Activated naive CD4-positive, alpha-beta T cell treated with anti-CD3 and anti-CD28 coated beads, Interleukin-2, amount 10 ng/mL, durations not matched to agents 7 days and 5 days (primary cell): ENCODE measurements at regions not wholly inside any gene's neighbourhood (a gene's known extent, or its start where the extent isn't known, plus 50 kb on each side); places are given as distances from the start of the nearest gene placed in this dataset.

Experiments used
- CTCF ChIA-PET: fragments of 350-600 bp; sonication (Branson Sonifier 250); formaldehyde crosslinking; loops from one replicate; lab custom pipeline; 2021; ENCODE audit warnings: antibody characterized with exemption; lab: Charles Lee
- DNase-seq: peaks from one replicate; pipeline ENCODE4 v3.0.0-alpha.2; 2020
- H3K27ac Mint-ChIP-seq: one replicate; pipeline ENCODE4 v1.8.0; 2021; ENCODE audit warnings: mild to moderate bottlenecking, moderate library complexity, mixed read lengths
- H3K27me3 Mint-ChIP-seq: one replicate; pipeline ENCODE4 v1.8.0; 2021; ENCODE audit warnings: mild to moderate bottlenecking, mixed read lengths
- H3K36me3 Mint-ChIP-seq: one replicate; pipeline ENCODE4 v1.8.0; 2021; ENCODE audit warnings: mixed read lengths
- H3K4me1 Mint-ChIP-seq: one replicate; pipeline ENCODE4 v1.8.0; 2021; ENCODE audit warnings: mixed read lengths
- H3K4me3 Mint-ChIP-seq: one replicate; pipeline ENCODE4 v1.8.0; 2021; ENCODE audit warnings: mild to moderate bottlenecking, moderate library complexity, mixed read lengths
- H3K9me3 Mint-ChIP-seq: one replicate; pipeline ENCODE4 v1.8.0; 2021; ENCODE audit warnings: mixed read lengths

- CTCF ChIA-PET, result interaction anchor here (0.6 to 1.6 kb wide), 2 partner anchors 27 to 51 kb away, joined by 3 read pairs; no protein-coding TSS in a partner anchor
- H3K4me1 Mint-ChIP-seq, result no peaks in the 10 kb centered on the region
These were observed 62.9 kb upstream of the IGFBP2 start for GRCh38 chr2:216570357-216570756.

GRCh38 chr2:216571178-216571908, 61.9 kb upstream of the IGFBP2 start:
- Mint-ChIP-seq H3K27ac (no peak overlapping the region), H3K4me3 (no peak overlapping the region), H3K9me3 (peaks cover 4% of the 10 kb centered on the region), H3K36me3 (no peaks in the 10 kb centered on the region), H3K27me3 (peaks cover 22% of the 10 kb centered on the region), H3K4me1 (no peaks in the 10 kb centered on the region)
- CTCF ChIA-PET, result no interaction called here
- DNase-seq, result no peak

More at GRCh38 chr2:216570357-216570756, 62.9 kb upstream of the IGFBP2 start:
- H3K4me3 Mint-ChIP-seq, result no peak overlapping the region
- no peak for DNase-seq
- peaks cover 4% of the 10 kb centered on the region for H3K9me3 Mint-ChIP-seq
- H3K36me3 Mint-ChIP-seq, result no peaks in the 10 kb centered on the region
- peaks cover 22% of the 10 kb centered on the region for H3K27me3 Mint-ChIP-seq
- no peak overlapping the region for H3K27ac Mint-ChIP-seq

- Mint-ChIP-seq H3K4me3 (no peak overlapping the region), H3K27ac (no peak overlapping the region), H3K27me3 (peaks cover 22% of the 10 kb centered on the region), H3K4me1 (peaks cover 7% of the 10 kb centered on the region), H3K36me3 (no peaks in the 10 kb centered on the region), H3K9me3 (peaks cover 4% of the 10 kb centered on the region)
- CTCF ChIA-PET, result no interaction called here
- no peak for DNase-seq
These were observed 61.2 kb upstream of the IGFBP2 start for GRCh38 chr2:216571909-216572513.

DNA sequence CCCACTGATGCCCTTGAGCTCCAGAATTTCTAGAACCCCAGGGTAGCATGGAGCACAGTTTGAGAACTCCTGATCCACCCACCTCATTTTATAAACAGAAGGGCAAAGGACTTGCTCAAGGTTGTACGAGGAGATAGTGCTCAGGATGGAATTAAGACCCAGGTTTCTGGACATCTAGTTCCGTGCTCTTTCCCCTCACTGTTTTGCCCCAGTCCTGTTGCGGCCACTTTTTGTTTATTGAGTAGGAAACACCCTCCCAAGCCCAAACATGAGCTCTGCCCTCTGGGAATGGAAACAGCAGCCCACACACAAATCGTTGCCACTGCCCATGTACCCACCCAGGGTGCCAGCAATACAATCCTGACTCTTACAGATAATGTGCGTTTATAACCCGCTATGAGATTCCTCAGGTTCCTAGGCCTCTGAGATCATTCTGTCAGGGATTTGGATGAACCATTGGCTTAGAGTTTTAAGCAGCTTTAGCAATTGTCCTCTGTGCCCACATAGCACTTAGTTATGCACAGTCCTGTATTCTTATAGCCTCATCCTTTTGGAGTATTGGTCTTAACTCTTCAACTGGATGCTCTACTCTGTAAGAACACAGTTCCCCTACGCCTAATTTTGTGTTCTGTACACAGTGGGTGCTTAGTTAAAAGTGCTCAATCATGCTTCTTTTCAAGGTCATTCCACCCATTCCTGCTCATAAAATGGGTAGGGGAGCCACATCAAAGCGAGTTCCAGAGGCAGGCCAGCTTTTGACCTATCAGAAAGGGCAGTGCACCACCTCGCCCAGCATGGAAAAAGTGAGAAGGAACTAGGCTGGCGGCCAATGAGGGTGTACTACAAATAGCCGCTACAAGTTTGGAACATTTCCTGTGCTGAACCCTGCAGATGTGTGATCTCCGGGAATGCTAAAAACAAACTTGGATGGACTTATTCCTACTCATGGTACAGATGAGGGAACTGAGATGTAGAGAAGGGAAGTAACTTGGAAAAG, 60.3 kb upstream of the IGFBP2 start:
- H3K4me1 Mint-ChIP-seq, result peaks cover 10% of the 10 kb centered on the region
- no peak overlapping the region for H3K4me3 Mint-ChIP-seq
- peaks cover 4% of the 10 kb centered on the region for H3K9me3 Mint-ChIP-seq
- no peak for DNase-seq
- no peak overlapping the region for H3K27ac Mint-ChIP-seq
- peaks cover 27% of the 10 kb centered on the region for H3K27me3 Mint-ChIP-seq
- no peaks in the 10 kb centered on the region for H3K36me3 Mint-ChIP-seq
- CTCF ChIA-PET, result no interaction called here

DNA sequence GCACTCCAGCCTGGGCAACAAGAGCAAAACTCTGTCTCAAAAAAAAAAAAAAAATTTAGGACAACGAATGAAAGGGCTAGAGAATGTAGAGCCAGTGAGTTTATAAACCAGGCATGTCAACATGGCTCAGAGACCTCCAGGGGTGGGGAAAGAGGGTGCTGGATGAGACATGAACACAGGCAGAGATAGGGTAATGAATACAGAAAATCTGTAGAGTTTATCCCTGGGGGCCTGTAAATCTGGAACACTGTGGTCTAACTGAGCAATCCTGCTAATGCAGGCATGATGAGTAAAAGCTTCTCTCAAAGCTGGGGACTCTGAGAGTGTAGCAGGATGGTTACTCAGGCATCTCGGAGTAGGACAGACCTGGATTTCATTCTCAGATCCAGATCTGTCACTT, 59.2 kb upstream of the IGFBP2 start:
- no peak overlapping the region for H3K27ac Mint-ChIP-seq
- H3K4me1 Mint-ChIP-seq, result peaks cover 10% of the 10 kb centered on the region
- no peak for DNase-seq
- H3K9me3 Mint-ChIP-seq, result peaks cover 4% of the 10 kb centered on the region
- peaks cover 23% of the 10 kb centered on the region for H3K27me3 Mint-ChIP-seq
- no peaks in the 10 kb centered on the region for H3K36me3 Mint-ChIP-seq
- no peak overlapping the region for H3K4me3 Mint-ChIP-seq
- CTCF ChIA-PET, result no interaction called here

- CTCF ChIA-PET, result no interaction called here
- H3K9me3 Mint-ChIP-seq, result peaks cover 4% of the 10 kb centered on the region
These were observed 58.6 kb upstream of the IGFBP2 start for GRCh38 chr2:216574586-216574985.

DNA sequence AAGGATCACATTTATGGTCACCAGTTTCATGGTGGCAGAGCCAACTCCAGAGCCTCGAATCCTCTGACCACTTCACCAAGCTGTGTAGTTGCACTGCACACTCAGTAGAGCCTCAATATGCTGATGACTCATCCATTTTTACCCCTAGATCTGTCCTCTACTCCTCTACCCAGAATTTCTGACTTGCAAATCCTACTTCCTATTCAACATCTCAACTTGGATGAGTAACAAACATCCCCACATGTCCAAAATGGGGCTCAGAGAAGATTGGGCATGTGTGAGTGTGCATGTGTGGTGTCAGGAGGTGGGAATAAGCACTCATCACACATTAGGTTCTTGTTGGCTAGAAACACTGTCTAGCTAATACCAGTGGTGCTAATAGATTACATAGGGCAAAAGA, 57.8 kb upstream of the IGFBP2 start:
- peaks cover 10% of the 10 kb centered on the region for H3K4me1 Mint-ChIP-seq
- CTCF ChIA-PET, result interaction anchor here (1.7 kb wide), 1 partner anchor 91 kb away, joined by 5 read pairs; no protein-coding TSS in a partner anchor
- no peaks in the 10 kb centered on the region for H3K36me3 Mint-ChIP-seq
- peaks cover 4% of the 10 kb centered on the region for H3K9me3 Mint-ChIP-seq
- peaks cover 26% of the 10 kb centered on the region for H3K27me3 Mint-ChIP-seq
- no peak overlapping the region for H3K27ac Mint-ChIP-seq
- H3K4me3 Mint-ChIP-seq, result no peak overlapping the region
- DNase-seq, result no peak

More at GRCh38 chr2:216574586-216574985, 58.6 kb upstream of the IGFBP2 start:
- H3K4me1 Mint-ChIP-seq, result peaks cover 10% of the 10 kb centered on the region
- H3K4me3 Mint-ChIP-seq, result no peak overlapping the region
- H3K27ac Mint-ChIP-seq, result no peak overlapping the region
- no peak for DNase-seq
- peaks cover 20% of the 10 kb centered on the region for H3K27me3 Mint-ChIP-seq
- no peaks in the 10 kb centered on the region for H3K36me3 Mint-ChIP-seq

GRCh38 chr2:216576616-216577015, 56.6 kb upstream of the IGFBP2 start:
- CTCF ChIA-PET, result interaction anchor here (1.7 kb wide), 1 partner anchor 90 kb away, joined by 5 read pairs; no protein-coding TSS in a partner anchor
- Mint-ChIP-seq H3K4me1 (peaks cover 10% of the 10 kb centered on the region), H3K4me3 (no peak overlapping the region), H3K27me3 (peaks cover 35% of the 10 kb centered on the region), H3K9me3 (no peaks in the 10 kb centered on the region), H3K27ac (no peak overlapping the region), H3K36me3 (no peaks in the 10 kb centered on the region)
- DNase-seq, result no peak

GRCh38 chr2:216578325-216578724, 54.9 kb upstream of the IGFBP2 start:
- H3K27me3 Mint-ChIP-seq, result peaks cover 43% of the 10 kb centered on the region
- DNase-seq, result no peak
- H3K4me3 Mint-ChIP-seq, result no peak overlapping the region
- no peaks in the 10 kb centered on the region for H3K9me3 Mint-ChIP-seq
- H3K36me3 Mint-ChIP-seq, result no peaks in the 10 kb centered on the region
- H3K4me1 Mint-ChIP-seq, result peaks cover 10% of the 10 kb centered on the region
- CTCF ChIA-PET, result no interaction called here
- no peak overlapping the region for H3K27ac Mint-ChIP-seq

DNA sequence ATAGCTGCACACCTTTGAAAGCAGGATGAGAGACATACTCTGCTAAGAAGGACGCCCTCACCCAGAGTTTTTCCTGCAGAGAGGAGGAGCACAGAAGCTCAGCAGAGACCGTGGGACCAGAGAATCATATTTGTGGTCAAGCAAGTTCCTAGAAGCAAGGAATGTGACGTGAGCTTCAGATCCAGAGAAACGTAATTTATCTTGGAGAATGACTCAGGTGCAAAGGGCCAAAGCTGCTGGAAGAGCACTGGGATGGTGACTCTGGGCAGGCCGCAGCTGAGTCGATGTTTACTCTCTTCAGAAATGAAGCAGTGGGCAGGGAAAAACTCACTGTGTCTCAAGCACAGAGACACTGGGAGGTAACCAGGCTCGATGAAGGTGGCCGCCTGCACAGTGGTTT, 50.1 kb upstream of the IGFBP2 start:
- Mint-ChIP-seq H3K36me3 (no peaks in the 10 kb centered on the region), H3K27ac (no peak overlapping the region), H3K4me3 (no peak overlapping the region), H3K27me3 (peaks cover 59% of the 10 kb centered on the region), H3K4me1 (no peaks in the 10 kb centered on the region), H3K9me3 (no peaks in the 10 kb centered on the region)
- CTCF ChIA-PET, result interaction anchor here (0.6 kb wide), 1 partner anchor 1067 kb away, joined by 4 read pairs; no protein-coding TSS in a partner anchor
- DNase-seq, result no peak
